Adrenal gland (tissue), 9 donors: ENCODE measurements at regions not wholly inside any gene's neighbourhood (a gene's known extent, or its start where the extent isn't known, plus 50 kb on each side); places are given as distances from the start of the nearest gene placed in this dataset.

ENCODE experiments used
- DNase-seq, 7 donors: peaks; one replicate each; pipeline ENCODE4 v3.0.0-alpha.2; 2019 to 2020
- H3K27ac ChIP-seq, 5 donors: fragments of 200-600 bp; sonication (generic) in 4 of 5; 1 replicate in 3 of 5; 2 replicates in 2 of 5; pipeline versions ENCODE4 v1.5.1 to v1.8.0; 2016 to 2020; ENCODE audit warnings: mild to moderate bottlenecking in 1 of 5
- H3K27me3 ChIP-seq: fragments of 200-600 bp; 2 replicates; pipeline ENCODE4 v1.8.0; 2021
- H3K36me3 ChIP-seq, 2 donors: fragments of 200-600 bp; replicated peaks in 1 of 2; 1 replicate in 1 of 2; 2 replicates in 1 of 2; pipeline versions ENCODE4 v1.5.1 to v1.8.0; 2018 to 2022
- H3K4me1 ChIP-seq, 2 donors: fragments of 200-600 bp; replicated peaks in 1 of 2; 1 replicate in 1 of 2; 2 replicates in 1 of 2; pipeline versions ENCODE4 v1.5.1 to v1.8.0; 2018 to 2021
- H3K4me3 ChIP-seq, 4 donors: fragments of 200-600 bp; sonication (generic) in 3 of 4; one replicate each; pipeline ENCODE4 v1.5.1; 2016 to 2018
- H3K9me3 ChIP-seq, 3 donors: fragments of 200-600 bp; sonication (generic) in 1 of 3; replicated peaks in 1 of 3; 1 replicate in 2 of 3; 2 replicates in 1 of 3; pipeline versions ENCODE4 v1.5.1 to v1.8.0; 2016 to 2021
- POLR2A ChIP-seq, 2 donors: fragments of 450-650 bp; IDR thresholded peaks; one replicate each; pipeline ENCODE4 v1.6.1; 2017; ENCODE audit warnings: antibody characterized with exemption in 2 of 2, mild to moderate bottlenecking in 2 of 2, moderate library complexity in 1 of 2
- WGBS, 4 donors: extraction: QIAGEN DNeasy Blood & Tissue Kit in 2 of 4; methylation state at CpG; one replicate each; pipeline versions ENCODE4 v1.1.5 to v1.1.7; 2013 to 2017; 5-methylcytosine and 5-hydroxymethylcytosine counted together
- intact Hi-C, 2 donors: fragments of 100-400 bp; cut with DNase I; formaldehyde crosslinking; loops; one replicate each; pipeline versions ENCODE4 v1.14.1 to v1.15.0; 2022 to 2023
- TF ChIP-seq, protein P1 (sequence below), 6 experiments: fragments of 450-650 bp in 4 of 6; fragments of 200-600 bp in 2 of 6; sonication (generic) in 1 of 6; IDR thresholded peaks; 1 replicate in 5 of 6; 2 replicates in 1 of 6; pipeline versions ENCODE4 v1.5.1 to v1.8.0; 2016 to 2021; ENCODE audit warnings: antibody characterized with exemption in 6 of 6, mild to moderate bottlenecking in 2 of 6, moderate library complexity in 1 of 6
- donor health status: healthy with polysubstance abuse.
- donor health status: Bipolar disorder and iron deficiency.
- donor health status: DM: yes; HTN: yes; CAD: no.
- donor health status: DM: no; HTN: no; CAD: no.
- donor health status: DM: no; HTN: no; CAD: no.

DNA sequence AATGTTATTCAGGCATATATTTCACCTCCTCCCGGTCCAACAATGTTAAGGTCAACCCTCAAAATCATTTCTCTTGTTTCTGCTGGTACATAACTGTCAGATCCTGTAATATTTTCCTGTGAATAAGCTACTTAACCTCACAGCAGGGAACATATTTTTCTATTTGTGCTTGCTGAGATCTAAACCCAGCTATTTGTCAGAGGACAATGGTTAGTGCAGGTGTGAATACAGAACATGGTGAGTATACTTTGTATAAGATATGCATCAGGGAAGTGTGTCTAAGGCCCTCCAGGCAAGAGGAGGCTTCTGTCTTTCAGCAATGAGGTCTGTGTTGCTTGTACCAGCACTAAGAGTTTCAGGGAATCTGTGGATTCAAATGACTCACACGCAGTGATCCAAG, 970.6 kb downstream of the NCAM2 start:
- Histone ChIP-seq H3K4me1 (no peaks in the 10 kb centered on the region), H3K36me3 (no peaks in the 10 kb centered on the region), H3K9me3 (no peaks in the 10 kb centered on the region), H3K27ac (no peak overlapping the region), H3K27me3 (no peaks in the 10 kb centered on the region), H3K4me3 (no peak overlapping the region)
- intact Hi-C loops, result no loop called here
- TF ChIP-seq, protein P1, sequence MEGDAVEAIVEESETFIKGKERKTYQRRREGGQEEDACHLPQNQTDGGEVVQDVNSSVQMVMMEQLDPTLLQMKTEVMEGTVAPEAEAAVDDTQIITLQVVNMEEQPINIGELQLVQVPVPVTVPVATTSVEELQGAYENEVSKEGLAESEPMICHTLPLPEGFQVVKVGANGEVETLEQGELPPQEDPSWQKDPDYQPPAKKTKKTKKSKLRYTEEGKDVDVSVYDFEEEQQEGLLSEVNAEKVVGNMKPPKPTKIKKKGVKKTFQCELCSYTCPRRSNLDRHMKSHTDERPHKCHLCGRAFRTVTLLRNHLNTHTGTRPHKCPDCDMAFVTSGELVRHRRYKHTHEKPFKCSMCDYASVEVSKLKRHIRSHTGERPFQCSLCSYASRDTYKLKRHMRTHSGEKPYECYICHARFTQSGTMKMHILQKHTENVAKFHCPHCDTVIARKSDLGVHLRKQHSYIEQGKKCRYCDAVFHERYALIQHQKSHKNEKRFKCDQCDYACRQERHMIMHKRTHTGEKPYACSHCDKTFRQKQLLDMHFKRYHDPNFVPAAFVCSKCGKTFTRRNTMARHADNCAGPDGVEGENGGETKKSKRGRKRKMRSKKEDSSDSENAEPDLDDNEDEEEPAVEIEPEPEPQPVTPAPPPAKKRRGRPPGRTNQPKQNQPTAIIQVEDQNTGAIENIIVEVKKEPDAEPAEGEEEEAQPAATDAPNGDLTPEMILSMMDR (IDR thresholded peaks at IDR 0.05), result no peak
- no peak for TF ChIP-seq POLR2A (IDR thresholded peaks at IDR 0.05)
- WGBS, 4 donors, result 54 to 71% (median 68%) methylated on average over 2 of the region's 2 CpGs
- DNase-seq, result no peak

DNA sequence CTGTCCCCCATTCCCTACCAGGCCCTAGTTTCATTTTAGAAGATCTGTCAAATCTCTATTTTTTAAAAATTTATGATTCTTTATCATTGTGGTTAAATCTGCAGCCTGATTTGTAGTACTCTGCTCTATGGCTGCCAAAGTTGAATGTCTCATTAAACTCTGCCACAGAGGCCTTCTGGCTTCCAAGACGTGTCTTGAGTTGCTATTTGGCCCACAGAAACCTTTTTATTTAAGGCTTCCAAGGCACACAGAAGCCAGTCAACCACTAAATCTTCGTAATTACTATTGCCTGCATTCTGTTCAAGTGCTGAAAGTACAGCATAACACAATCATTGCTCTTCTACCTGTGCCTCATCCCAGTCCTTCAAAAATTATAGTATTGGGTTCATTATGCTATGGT, 971.0 kb downstream of the NCAM2 start:
- H3K9me3 ChIP-seq, result no peaks in the 10 kb centered on the region
- H3K36me3 ChIP-seq, result no peaks in the 10 kb centered on the region
- DNase-seq, result no peak
- H3K27me3 ChIP-seq, result no peaks in the 10 kb centered on the region
- H3K27ac ChIP-seq, result no peak overlapping the region
- TF ChIP-seq POLR2A (IDR thresholded peaks at IDR 0.05), result no peak
- TF ChIP-seq, protein P1 (IDR thresholded peaks at IDR 0.05), result no peak
- H3K4me3 ChIP-seq, result no peak overlapping the region
- 39 to 64% (median 48%) methylated on average over 2 of the region's 2 CpGs for WGBS, 4 donors
- H3K4me1 ChIP-seq, result no peaks in the 10 kb centered on the region
- intact Hi-C loops, result no loop called here

DNA sequence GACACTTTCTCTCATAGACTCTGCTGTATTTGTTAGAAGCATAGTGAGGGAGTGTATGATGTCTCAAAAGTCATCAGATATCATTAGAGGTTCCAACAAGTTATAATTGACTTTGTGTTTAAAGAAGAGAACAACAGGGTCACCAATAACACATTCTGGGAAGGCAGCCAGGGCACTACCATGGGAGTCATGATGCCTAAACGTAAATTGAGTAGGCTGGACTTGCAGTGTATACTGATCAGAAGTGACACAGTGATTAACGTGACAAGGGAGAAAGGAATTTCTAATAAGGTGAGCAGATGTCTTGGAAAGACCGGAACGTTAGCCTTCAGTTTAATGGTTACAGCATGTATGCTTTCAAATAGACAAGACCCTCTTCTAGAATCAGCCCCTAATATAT, 973.2 kb downstream of the NCAM2 start:
- H3K4me3 ChIP-seq, result no peak overlapping the region
- WGBS, 4 donors, result 62 to 74% (median 69%) methylated on average over 4 of the region's 4 CpGs
- DNase-seq, result no peak
- TF ChIP-seq, protein P1 (IDR thresholded peaks at IDR 0.05), result no peak
- no peak for TF ChIP-seq POLR2A (IDR thresholded peaks at IDR 0.05)
- H3K4me1 ChIP-seq, result no peaks in the 10 kb centered on the region
- no peaks in the 10 kb centered on the region for H3K27me3 ChIP-seq
- H3K36me3 ChIP-seq, result no peaks in the 10 kb centered on the region
- no peak overlapping the region for H3K27ac ChIP-seq
- H3K9me3 ChIP-seq, result no peaks in the 10 kb centered on the region
- intact Hi-C loops, result no loop called here

DNA sequence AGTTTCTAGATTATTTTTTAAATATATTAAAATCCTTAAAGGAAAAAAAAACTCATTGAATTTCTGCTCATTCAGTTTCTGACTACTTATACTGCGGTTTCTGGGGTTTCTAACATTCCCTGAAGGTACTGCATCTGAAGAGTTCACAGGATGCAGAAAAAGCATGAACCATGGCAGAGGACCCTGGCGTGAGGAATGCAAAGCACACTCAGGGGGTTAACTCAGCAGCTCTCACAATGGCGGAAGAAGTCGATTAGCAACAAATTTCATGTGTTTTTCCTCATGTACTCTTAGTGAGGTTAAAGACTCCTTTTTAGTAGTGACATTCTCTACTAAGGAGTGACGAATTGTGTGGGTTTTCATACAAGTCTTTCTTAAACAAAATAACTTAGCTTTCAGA, 975.6 kb downstream of the NCAM2 start:
- Histone ChIP-seq H3K9me3 (no peaks in the 10 kb centered on the region), H3K27me3 (no peaks in the 10 kb centered on the region), H3K4me3 (no peak overlapping the region), H3K36me3 (no peaks in the 10 kb centered on the region), H3K4me1 (no peaks in the 10 kb centered on the region), H3K27ac (no peak overlapping the region)
- intact Hi-C loops, result no loop called here
- 61 to 77% (median 72%) methylated on average over 5 of the region's 5 CpGs for WGBS, 4 donors
- TF ChIP-seq, protein P1 (IDR thresholded peaks at IDR 0.05), result no peak
- no peak for TF ChIP-seq POLR2A (IDR thresholded peaks at IDR 0.05)
- no peak for DNase-seq
